HG03460 (cell line): ENCODE measurements at regions not wholly inside any gene's neighbourhood (a gene's known extent, or its start where the extent isn't known, plus 50 kb on each side); places are given as distances from the start of the nearest gene placed in this dataset.

Experiments used
- ATAC-seq: cut with Tn5 transposase; IDR thresholded peaks from one replicate; pipeline ENCODE4 v1.9.1; 2021; ENCODE audit not compliant: unreplicated experiment

DNA sequence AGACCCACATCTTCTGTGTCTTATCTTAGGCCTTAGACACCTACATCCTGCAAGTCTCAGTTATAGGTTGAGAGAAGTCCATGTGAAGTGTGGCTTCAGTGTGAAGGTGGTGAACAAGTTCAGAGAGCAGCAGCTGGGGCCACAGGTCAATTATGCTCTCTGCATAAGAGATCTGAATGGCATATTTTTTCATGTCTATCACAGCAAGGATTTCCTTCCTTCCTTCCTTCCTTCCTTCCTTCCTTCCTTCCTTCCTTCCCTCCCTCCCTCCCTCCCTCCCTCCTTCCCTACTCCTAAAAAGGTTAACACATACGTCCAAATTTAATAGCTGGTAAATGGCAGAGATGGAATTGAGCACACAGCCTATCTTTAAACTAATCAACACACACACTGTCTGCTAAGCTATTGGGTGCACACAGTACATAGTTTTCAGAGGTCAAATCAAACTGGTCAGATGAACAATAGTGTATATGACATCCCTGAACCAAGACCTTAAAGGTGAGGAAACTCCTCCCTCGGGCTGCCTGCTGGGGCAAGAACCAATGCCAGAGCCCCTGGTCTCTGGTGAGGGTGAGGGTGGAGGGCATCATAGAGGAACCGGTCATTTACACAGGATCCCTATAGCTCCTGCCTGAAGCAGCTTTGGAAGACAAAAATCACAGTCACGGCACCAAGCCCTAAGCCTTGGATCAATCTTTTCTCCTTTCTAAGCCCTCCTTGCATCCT is 240.9 kb downstream of the ICOS start:
- no peak for ATAC-seq

GRCh38 chr2:204177977-204178522 is 241.5 kb downstream of the ICOS start:
- ATAC-seq = no peak

- no peak for ATAC-seq
Measured at GRCh38 chr2:204180649-204181048, 244.1 kb downstream of the ICOS start.

DNA sequence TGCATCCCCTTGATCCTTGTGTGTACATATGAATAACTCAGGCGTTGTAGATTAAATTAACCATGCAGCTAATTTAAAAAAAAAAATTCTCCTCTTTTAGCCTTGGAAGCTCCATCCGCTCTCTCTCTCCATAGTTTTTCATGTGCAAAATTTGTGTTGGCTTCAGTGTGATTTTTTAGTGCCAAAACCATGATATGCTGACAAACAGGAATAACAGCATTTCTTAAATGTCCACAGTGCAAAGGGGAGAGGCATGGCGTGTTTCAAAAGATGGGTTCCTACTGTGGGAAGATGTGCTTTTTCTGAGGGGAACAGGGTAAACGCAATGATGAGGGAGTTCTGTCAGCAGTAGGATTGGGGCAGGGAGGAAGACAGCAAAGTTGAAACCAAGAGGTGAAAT is 247.0 kb downstream of the ICOS start:
- ATAC-seq = no peak

- ATAC-seq = no peak
Measured at GRCh38 chr2:204184226-204184625, 247.7 kb downstream of the ICOS start.

- ATAC-seq = no peak
Measured at GRCh38 chr2:204187229-204188083, 250.9 kb downstream of the ICOS start.

GRCh38 chr2:204191574-204191973 is 255.0 kb downstream of the ICOS start:
- ATAC-seq = no peak

DNA sequence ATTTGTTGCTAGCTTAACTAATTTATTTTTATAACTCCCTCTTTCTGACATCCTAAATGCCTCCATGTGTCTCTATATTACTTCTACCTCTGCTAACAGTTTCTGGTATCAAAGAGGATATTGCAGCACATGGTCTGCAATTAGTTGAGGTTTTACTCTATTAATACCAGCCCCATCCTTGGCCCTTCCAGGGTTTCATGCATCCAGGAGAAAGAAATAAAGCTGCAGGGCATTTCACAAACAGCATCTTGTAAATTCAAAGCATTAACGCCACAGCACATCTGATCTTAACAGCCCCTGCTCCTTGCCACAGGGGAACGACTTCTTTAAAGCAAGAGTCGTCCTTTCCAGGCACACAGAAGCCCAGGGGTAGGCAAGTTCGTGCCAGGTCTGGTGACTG is 258.9 kb downstream of the ICOS start:
- ATAC-seq = no peak

DNA sequence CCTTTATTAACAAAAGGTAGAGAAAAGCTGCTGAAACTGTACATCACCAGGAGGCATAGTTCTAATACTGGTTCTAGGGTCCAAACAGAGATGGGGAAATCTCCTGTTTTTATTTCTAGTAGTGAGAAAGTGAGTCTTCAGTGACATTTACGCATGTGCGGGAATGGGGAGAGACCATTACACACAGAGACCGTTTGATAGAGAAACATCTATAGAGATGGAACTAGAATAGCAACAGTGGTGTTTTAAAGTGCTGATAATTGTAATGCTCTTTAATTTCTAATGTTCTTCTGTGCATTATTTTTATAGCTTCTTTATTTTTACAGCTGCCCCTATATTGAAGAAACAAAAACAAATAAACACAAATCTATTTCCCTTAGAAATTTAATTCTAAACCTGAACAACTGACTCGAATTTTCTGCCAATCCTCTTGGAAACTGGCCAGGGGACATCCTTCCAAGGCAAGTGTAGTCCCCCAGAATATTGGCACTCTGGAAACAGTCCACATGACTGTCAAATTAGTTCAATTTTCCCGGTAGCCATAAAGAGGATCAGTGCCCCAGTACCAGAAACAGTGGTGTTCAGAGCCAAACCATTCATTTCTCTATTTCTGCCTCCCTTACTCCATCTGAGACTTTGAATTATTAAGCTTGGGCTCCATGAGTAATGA is 260.9 kb downstream of the ICOS start:
- ATAC-seq = no peak

- no peak for ATAC-seq
Measured at GRCh38 chr2:204199357-204199756, 262.8 kb downstream of the ICOS start.

- ATAC-seq = no peak
Measured at GRCh38 chr2:204201507-204201906, 264.9 kb downstream of the ICOS start.

DNA sequence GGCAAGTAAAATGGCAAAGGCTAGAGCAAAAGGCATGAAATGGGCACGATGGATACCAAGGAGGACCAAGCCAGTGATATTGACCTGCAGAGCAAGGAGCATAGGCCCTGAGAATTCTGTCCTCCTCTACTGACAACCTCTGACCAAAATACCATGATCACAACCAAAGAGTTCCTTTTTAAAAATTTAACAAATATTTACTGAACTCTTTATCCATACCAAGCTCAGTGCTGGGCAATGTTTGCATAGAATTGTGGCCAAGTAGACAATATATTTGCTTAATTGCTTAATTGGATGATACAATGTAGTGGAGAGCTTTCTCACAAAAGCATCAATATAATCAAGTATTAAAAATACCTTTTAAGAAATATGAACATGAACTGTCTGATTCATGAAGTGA is 265.7 kb downstream of the ICOS start:
- no peak for ATAC-seq

GRCh38 chr2:204203704-204204103 is 267.1 kb downstream of the ICOS start:
- no peak for ATAC-seq

DNA sequence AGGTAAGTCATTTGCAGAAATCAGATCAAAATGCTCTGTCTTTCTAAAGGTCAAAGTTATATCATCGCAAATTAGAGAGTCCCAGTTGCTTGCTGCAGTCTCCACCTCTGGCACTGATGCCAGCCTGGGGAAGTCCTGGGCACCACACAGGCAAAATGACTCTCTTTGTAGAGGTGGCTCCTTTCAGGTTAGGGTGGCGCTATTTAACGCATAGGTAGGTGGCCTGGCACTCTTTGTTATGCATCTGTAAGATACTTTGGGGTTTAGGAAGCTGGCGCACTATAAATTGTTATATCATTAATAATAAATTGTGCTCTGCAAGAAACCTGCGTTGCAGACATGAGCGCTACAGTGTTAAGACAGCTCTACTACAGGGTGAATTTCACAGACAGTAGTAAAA is 268.5 kb downstream of the ICOS start:
- no peak for ATAC-seq

DNA sequence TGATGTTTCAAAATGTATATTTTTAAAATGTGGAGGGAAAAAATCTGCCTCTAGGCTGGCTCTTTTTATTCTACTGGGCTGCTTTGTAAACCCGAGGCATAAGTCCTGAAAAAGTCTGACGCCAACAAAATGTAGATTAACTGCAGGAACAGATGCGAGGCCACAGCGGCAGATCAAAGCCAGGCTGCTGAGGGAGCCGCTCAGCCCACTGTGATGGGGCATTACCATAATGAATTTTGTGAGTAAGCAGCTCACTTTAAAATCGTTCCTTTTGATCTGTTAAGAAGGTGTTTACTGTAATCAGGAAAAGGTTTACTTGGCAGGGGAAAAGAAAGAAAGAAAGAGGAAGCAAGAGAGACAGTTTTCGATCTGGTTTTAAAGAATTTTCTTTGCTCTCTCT is 269.0 kb downstream of the ICOS start:
- no peak for ATAC-seq

DNA sequence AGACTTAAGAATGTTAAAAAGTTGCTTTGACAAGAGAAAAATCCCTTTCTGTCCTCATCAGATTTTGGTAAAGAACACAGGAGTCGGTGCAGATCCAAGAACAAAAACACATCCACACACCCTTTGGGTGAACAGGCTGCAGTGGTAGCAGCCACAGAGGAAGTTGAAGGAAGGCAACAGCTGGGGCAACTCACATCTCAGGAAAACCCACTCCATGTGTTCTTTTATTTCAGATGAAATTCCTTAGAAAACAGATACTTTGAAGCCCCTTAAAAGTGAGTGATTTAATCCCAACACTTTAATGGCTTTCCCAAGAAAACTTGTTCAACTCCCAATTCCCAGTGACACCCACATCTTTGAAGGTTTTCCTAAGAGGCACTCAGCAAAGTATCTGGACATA is 271.3 kb downstream of the ICOS start:
- no peak for ATAC-seq

DNA sequence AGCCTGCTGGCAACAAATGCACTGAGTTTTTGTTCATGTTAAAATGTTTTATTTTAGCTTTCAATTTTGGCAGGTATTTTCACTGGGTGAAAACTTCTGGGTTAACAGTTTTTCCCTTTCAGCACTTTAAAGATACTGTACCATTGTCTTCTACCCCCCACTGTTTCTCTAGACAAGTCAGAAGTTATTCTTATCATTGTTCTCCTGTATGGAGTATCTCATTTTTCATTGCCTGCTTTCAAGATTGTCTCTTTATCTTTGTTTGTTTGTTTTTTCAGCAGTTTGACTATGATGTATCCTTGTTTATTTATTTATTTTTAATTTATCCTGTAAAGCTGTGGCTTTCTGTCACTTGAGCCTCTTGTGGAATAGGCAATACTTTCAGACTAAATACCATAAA is 277.0 kb downstream of the ICOS start:
- ATAC-seq = no peak

DNA sequence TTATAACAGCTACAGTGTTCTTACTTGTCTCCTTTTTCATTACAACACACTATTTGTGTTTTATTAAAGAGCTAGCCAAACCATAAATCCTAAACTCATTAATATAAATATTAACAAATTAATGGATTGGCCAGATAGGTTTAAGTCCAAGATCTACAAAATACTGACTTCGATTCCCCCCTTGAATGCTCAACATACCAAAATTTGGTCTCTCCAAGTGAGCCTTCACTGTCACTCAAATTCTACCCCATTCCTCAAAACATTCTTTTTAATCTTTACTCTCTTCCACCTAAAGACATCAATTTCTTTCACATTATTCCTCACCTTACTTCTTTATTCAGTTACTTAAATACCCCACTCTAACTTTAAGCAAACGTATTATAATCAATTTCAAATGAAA is 281.5 kb downstream of the ICOS start:
- no peak for ATAC-seq

DNA sequence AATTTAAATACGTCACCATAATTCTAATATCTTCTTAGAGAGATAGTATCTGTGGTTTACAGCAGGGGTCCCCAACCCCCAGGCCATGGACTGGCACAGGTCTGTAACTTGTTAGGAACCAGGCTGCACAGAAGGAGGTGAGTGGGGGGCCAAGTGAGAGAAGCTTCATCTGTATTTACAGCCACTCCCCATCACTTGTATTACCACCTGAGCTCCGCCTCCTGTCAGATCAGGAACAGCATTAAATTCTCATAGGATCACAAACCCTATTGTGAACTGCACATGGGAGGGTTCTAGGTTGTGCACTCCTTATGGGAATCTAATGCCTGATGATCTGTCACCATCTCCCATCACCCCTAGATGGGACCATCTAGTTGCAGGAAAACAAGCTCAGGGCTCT is 282.6 kb downstream of the ICOS start:
- ATAC-seq = no peak

DNA sequence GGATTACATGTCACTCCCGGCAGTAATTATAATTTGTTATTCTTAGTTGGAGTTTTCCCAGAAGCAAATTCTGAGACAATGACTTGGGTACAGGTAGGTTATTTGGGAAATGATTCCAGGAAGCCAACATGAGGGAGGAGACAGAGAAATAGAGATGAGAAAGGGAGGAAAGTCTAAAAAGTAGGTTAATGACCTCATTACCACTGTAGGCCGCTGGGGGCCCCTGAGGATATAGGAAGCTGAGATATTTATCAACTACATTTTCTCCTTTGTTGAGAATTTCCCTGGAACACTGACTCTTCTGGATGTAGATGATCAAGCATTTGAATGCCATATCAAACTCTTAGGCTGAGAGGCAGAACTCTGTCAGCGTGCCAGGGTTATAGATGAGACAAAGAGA is 284.3 kb downstream of the ICOS start:
- no peak for ATAC-seq

- no peak for ATAC-seq
Measured at GRCh38 chr2:204223046-204223445, 286.5 kb downstream of the ICOS start.

DNA sequence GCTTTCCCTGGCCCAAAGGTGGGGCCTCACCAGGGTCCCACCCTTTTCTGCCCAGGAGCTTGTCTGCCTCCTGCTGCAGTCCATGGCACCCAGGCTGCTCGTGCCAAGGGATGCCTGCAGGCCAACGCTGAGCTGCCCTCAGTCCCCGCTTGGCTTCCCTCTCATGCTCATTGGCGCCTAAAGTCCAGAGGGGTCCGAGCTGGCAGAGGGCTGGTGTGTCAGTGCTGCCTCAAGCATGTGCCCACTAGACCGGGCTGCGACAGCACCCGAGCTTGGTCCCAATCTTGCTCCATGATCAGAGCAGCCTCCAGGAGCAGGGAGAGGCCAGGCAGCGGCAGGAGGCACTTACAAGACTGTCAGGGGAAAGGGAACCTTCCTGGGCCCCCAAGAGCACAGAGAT is 287.0 kb downstream of the ICOS start:
- no peak for ATAC-seq
